ENCODE measurements at regions not wholly inside any gene's neighbourhood (a gene's known extent, or its start where the extent isn't known, plus 50 kb on each side); places are given as distances from the start of the nearest gene placed in this dataset.

- TF ChIP-seq TAF1 (IDR thresholded peaks at IDR 0.05; ENCODE audit: low read depth) = no peak
- TF ChIP-seq EP300 (IDR thresholded peaks at IDR 0.05; ENCODE audit: borderline replicate concordance) = no peak
- no peak for TF ChIP-seq RAD21 (IDR thresholded peaks at IDR 0.05; ENCODE audit: low read depth)
- TF ChIP-seq TEAD4 (IDR thresholded peaks at IDR 0.05) = no peak
- TF ChIP-seq CREB1 (IDR thresholded peaks at IDR 0.05; ENCODE audit: low read depth) = no peak
- TF ChIP-seq YY1 (IDR thresholded peaks at IDR 0.05; ENCODE audit: low read depth) = no peak
- no peak for TF ChIP-seq MAX (IDR thresholded peaks at IDR 0.05)
- no peak for TF ChIP-seq CEBPB (IDR thresholded peaks at IDR 0.05)
- TF ChIP-seq EGR1 (IDR thresholded peaks at IDR 0.05) = no peak
- TF ChIP-seq, protein P1, sequence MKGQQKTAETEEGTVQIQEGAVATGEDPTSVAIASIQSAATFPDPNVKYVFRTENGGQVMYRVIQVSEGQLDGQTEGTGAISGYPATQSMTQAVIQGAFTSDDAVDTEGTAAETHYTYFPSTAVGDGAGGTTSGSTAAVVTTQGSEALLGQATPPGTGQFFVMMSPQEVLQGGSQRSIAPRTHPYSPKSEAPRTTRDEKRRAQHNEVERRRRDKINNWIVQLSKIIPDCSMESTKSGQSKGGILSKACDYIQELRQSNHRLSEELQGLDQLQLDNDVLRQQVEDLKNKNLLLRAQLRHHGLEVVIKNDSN (IDR thresholded peaks at IDR 0.05) = no peak
- no peak for TF ChIP-seq TCF12 (IDR thresholded peaks at IDR 0.05; ENCODE audit: low read depth)
Observed at GRCh38 chr17:77635176-77635575, 323.3 kb upstream of the TNRC6C start.

Data from Ishikawa (cell line).